ACC112 (cell line): ENCODE measurements at regions not wholly inside any gene's neighbourhood (a gene's known extent, or its start where the extent isn't known, plus 50 kb on each side); places are given as distances from the start of the nearest gene placed in this dataset.

Source experiments
- H2AFZ ChIP-seq: fragments of 200-600 bp; sonication (generic); one replicate; pipeline ENCODE4 v1.6.0; 2017; ENCODE audit warnings: antibody characterized with exemption, low read length; ENCODE audit not compliant: unreplicated experiment
- H3K27ac ChIP-seq: fragments of 200-600 bp; sonication (generic); 2 replicates; pipeline ENCODE4 v1.5.1; 2014; ENCODE audit warnings: low read depth, mild to moderate bottlenecking, antibody characterized with exemption, low read length, moderate library complexity
- H3K27me3 ChIP-seq: fragments of 200-600 bp; sonication (generic); 2 replicates; pipeline ENCODE4 v1.6.1; 2014; ENCODE audit warnings: mild to moderate bottlenecking, antibody characterized with exemption, low read length, moderate library complexity, mixed read lengths; ENCODE audit not compliant: insufficient read depth
- H3K36me3 ChIP-seq: fragments of 200-600 bp; sonication (generic); 2 replicates; pipeline ENCODE4 v1.6.1; 2016; ENCODE audit warnings: mild to moderate bottlenecking, antibody characterized with exemption, low read length, moderate library complexity, mixed read lengths; ENCODE audit not compliant: insufficient read depth
- H3K4me1 ChIP-seq: fragments of 200-600 bp; sonication (generic); one replicate; pipeline ENCODE4 v1.6.1; 2016; ENCODE audit warnings: low read length, mixed read lengths; ENCODE audit not compliant: insufficient read depth, unreplicated experiment, control insufficient read depth
- H3K4me3 ChIP-seq: fragments of 200-600 bp; sonication (generic); 2 replicates; pipeline ENCODE4 v1.5.1; 2014; ENCODE audit warnings: mild to moderate bottlenecking, low read depth, low read length
- H3K79me2 ChIP-seq: fragments of 200-600 bp; sonication (generic); one replicate; pipeline ENCODE4 v1.6.0; 2016; ENCODE audit warnings: low read length; ENCODE audit not compliant: control insufficient read depth, unreplicated experiment, insufficient read depth

DNA sequence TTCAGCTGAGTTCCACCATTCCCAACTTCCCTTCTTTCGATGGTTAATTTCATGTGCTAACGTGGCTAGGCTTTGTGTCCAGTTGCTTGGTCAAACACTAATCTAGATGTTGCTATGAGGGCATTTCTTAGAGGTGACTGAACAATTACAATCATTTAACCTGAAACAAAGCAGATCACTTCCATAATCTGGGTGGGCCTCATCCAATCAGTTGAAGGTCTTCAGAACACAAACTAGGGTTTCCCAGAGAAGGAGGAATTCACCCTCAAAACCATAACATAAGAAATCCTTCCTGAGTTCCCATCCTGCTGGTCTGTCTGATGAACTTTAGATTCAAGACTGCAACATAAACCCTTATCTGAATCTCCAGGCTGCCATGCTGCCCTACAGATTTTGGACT, 2381.7 kb downstream of the MAT2B start:
- H3K27me3 ChIP-seq = no peaks in the 10 kb centered on the region
- no peaks in the 10 kb centered on the region for H3K36me3 ChIP-seq
- no peaks in the 10 kb centered on the region for H3K4me1 ChIP-seq
- H3K4me3 ChIP-seq = no peak overlapping the region
- no peak overlapping the region for H2AFZ ChIP-seq
- no peaks in the 10 kb centered on the region for H3K79me2 ChIP-seq
- no peak overlapping the region for H3K27ac ChIP-seq

DNA sequence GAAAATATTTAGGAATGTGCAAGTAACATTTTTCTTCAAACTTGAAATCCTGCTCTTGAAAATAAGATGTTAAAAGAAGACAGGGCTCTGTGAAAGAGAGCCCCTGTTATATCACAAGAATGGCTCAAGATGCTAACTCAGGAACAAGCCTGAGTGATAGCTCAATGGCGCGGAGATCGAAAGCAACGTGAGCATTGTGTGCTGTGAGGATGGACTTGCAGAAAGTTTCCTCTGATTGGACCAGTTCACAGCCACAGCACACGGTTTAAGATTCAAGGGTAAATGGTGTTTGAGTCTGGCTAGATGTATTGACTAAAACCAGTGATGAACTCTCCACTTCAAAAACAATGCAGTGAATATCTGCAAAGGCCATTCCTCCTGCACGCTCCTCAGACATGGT, 2387.0 kb downstream of the MAT2B start:
- Histone ChIP-seq H2AFZ (no peak overlapping the region), H3K4me1 (no peaks in the 10 kb centered on the region), H3K4me3 (peak overlapping the region; percentile 54; the same call in 1 of the 2 replicates), H3K27me3 (no peaks in the 10 kb centered on the region), H3K36me3 (no peaks in the 10 kb centered on the region), H3K79me2 (no peaks in the 10 kb centered on the region), H3K27ac (no peak overlapping the region)

DNA sequence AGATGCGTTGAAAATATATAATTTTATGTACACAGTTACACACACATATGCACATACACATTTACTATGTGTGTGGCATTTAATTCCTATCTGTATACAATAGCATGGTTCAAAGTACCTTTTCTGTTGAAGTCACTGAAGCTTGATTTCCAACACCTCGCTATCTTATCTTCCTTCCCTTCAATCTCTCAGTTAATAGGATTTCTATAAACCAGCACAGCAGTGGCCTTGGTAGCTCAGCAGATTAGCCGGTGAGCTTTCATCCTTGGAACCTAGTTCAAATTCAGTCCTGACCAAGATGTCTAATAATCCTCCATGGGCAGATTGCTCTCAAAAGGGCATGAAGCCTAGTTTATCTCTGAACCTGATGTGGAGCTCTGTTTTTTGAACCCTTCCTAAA, 2389.5 kb downstream of the MAT2B start:
- H3K4me1 ChIP-seq = no peaks in the 10 kb centered on the region
- no peaks in the 10 kb centered on the region for H3K36me3 ChIP-seq
- H3K4me3 ChIP-seq = no peak overlapping the region

DNA sequence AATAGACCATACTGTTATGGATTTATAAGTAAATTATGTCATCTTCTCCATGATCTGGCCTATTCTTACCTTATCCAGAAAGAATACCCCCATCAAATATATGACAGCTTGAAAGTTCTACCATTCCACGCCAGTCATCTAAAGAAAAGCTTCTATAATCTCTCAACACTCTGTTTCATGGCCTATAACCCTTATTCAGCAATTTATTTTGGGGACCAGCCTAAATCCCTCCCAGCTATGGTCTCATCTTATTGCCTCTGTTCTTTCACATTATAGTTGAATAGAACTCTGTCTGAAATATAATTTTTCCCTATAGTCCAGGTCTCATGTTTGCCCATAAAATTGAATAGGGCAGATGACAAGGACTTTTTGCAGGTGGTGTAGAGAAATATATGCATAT, 2387.6 kb upstream of the WWC1 start:
- Histone ChIP-seq H2AFZ (no peak overlapping the region), H3K4me3 (no peak overlapping the region), H3K4me1 (no peaks in the 10 kb centered on the region), H3K27ac (no peak overlapping the region), H3K36me3 (no peaks in the 10 kb centered on the region), H3K79me2 (no peaks in the 10 kb centered on the region), H3K27me3 (no peaks in the 10 kb centered on the region)

More for the DNA sequence above, 2389.5 kb downstream of the MAT2B start:
- Histone ChIP-seq H3K79me2 (no peaks in the 10 kb centered on the region), H3K27ac (no peak overlapping the region), H2AFZ (no peak overlapping the region), H3K27me3 (no peaks in the 10 kb centered on the region)

DNA sequence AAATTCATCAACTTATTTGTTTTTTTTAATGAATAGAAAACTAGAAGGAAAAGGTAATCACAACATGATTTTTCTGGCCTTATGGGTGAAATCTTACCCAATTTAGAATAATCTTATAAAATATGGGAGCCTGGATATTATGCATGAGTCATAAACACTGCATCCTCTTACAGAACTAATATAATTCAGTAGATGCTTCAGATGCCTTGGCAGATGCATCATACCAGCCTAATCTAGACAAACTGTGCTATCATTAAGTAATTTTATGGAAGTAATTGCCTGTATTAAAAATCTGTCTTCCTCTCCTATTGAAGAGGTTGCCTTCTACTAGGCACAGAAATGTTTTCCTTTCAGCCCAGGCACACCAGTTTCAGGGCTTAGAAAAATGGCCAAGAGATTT, 2384.6 kb upstream of the WWC1 start:
- Histone ChIP-seq H3K27me3 (no peaks in the 10 kb centered on the region), H2AFZ (no peak overlapping the region), H3K4me3 (no peak overlapping the region), H3K79me2 (no peaks in the 10 kb centered on the region), H3K36me3 (no peaks in the 10 kb centered on the region), H3K4me1 (no peaks in the 10 kb centered on the region), H3K27ac (no peak overlapping the region)

DNA sequence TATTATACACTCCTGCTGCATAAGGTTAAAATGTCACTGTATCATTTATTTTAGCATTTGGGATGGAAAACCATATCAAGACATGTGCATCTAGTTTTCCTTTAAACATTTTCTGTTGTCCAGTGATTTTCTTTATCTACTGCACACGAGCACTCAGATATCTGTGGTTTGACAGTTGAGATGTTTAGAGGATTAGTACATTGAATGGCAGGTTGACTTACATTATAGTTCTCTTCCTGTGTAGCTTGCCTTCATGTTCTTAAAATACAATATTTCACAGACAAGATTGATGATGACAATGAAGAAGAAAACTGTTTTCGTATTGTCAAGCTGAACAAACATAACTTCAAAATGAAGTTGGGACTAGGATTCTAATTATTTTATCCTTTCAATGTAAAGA, 2378.4 kb upstream of the WWC1 start:
- H3K79me2 ChIP-seq = no peaks in the 10 kb centered on the region
- no peaks in the 10 kb centered on the region for H3K4me1 ChIP-seq
- no peak overlapping the region for H3K4me3 ChIP-seq
- no peaks in the 10 kb centered on the region for H3K27me3 ChIP-seq
- no peak overlapping the region for H2AFZ ChIP-seq
- H3K27ac ChIP-seq = no peak overlapping the region
- H3K36me3 ChIP-seq = no peaks in the 10 kb centered on the region

DNA sequence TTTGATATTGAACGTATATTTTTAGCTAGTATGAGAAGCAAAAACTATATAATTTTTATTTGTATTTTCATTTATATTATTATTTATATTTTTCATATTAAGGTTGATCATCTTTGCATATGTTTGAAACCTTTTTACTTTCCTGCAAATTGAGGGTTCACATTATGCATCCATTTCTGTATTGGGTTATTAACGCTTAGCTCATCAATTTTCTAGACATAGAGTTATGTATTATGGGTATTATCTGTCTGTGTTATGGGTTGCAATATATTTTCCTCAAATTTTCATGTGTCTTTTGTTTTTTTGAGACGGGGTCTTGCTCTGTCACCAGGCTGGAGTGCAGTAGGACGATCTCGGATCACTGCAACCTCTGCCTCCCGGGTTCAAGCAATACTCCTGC, 2377.0 kb upstream of the WWC1 start:
- H3K27ac ChIP-seq = no peak overlapping the region
- no peak overlapping the region for H2AFZ ChIP-seq
- H3K27me3 ChIP-seq = no peaks in the 10 kb centered on the region
- no peaks in the 10 kb centered on the region for H3K4me1 ChIP-seq
- H3K79me2 ChIP-seq = no peaks in the 10 kb centered on the region
- H3K4me3 ChIP-seq = no peak overlapping the region
- H3K36me3 ChIP-seq = no peaks in the 10 kb centered on the region

DNA sequence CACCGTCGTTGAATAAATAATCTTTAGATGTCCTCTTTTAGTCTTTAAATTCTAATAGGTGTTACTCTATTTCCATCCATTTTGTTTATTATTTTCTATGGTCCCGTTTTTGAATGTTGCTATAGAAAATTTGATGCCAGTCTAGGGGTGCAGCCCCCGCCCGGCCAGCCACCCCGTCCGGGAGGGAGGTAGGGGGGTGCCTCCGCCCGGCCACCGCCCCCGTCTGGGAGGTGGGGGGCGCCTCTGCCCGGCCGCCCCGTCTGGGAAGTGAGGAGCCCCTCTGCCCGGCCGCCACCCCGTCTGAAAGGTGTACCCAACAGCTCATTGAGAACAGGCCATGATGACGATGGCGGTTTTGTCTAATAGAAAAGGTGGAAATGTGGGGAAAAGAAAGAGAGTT, 2372.2 kb upstream of the WWC1 start:
- Histone ChIP-seq H3K4me3 (no peak overlapping the region), H3K4me1 (no peaks in the 10 kb centered on the region), H3K27ac (no peak overlapping the region), H3K79me2 (no peaks in the 10 kb centered on the region), H3K27me3 (no peaks in the 10 kb centered on the region), H2AFZ (no peak overlapping the region), H3K36me3 (no peaks in the 10 kb centered on the region)

DNA sequence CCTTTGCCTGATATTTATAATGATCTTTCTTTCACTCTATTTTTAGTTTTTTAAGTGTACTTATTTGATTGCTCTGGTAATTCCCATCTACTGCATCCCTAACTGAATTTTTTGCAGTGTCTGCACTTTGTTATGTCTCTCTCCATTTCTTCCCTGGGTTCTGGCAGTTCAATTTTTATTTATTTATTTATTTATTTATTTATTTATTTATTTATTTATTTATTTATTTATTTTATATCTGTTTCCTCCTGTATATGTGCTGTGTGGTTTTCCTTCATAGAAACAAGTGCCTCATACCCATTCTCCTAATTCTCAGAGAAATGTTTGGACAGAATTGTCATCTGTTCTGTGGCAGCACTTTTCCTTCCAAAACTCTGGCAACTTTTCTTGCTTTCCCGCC, 2370.8 kb upstream of the WWC1 start:
- no peak overlapping the region for H3K27ac ChIP-seq
- no peaks in the 10 kb centered on the region for H3K4me1 ChIP-seq
- no peaks in the 10 kb centered on the region for H3K36me3 ChIP-seq
- H3K27me3 ChIP-seq = no peaks in the 10 kb centered on the region
- H2AFZ ChIP-seq = no peak overlapping the region
- no peaks in the 10 kb centered on the region for H3K79me2 ChIP-seq
- H3K4me3 ChIP-seq = no peak overlapping the region

DNA sequence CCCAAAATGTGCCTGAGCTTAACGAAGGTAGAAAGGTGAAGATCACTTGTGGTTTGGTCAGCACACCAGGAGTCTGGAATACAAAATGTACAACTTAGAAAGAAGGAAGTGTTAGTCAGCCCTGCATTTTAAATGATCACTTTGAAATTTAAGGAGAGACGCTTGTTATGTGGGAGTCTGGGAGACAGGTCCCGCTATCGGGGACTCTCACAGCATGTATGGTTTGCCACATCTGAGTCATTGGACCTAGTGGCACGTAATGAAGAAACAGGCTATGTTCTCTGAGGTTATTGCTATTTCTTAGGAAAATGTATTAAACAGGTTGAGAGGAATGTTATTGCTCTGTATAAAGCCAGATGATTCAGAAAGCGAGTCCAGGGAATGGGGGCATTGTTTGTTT, 2362.5 kb upstream of the WWC1 start:
- H3K4me3 ChIP-seq = no peak overlapping the region
- H3K27ac ChIP-seq = no peak overlapping the region
- no peak overlapping the region for H2AFZ ChIP-seq
- H3K27me3 ChIP-seq = no peaks in the 10 kb centered on the region
- H3K36me3 ChIP-seq = no peaks in the 10 kb centered on the region
- no peaks in the 10 kb centered on the region for H3K4me1 ChIP-seq
- no peaks in the 10 kb centered on the region for H3K79me2 ChIP-seq

DNA sequence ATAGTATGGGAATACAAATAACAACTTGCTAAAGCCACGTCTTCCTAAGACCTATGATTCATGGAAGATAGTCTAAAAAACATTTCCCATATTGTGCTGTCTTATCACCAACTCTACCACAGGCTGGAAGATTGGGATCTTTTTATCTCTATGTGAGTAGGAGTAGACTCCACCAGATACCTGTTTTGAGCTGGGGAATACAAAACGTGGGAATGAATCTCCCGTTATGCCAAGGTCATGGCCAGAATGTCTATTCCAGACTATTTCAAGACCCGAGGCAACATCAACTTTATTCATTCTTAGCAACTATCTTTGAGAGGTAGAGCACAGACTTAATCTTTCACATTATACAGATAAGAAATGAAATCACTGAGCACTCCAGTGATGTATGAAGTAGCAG, 2350.9 kb upstream of the WWC1 start:
- Histone ChIP-seq H3K79me2 (no peaks in the 10 kb centered on the region), H3K4me3 (no peak overlapping the region), H3K36me3 (no peaks in the 10 kb centered on the region), H3K4me1 (no peaks in the 10 kb centered on the region), H3K27ac (no peak overlapping the region), H2AFZ (no peak overlapping the region), H3K27me3 (no peaks in the 10 kb centered on the region)

DNA sequence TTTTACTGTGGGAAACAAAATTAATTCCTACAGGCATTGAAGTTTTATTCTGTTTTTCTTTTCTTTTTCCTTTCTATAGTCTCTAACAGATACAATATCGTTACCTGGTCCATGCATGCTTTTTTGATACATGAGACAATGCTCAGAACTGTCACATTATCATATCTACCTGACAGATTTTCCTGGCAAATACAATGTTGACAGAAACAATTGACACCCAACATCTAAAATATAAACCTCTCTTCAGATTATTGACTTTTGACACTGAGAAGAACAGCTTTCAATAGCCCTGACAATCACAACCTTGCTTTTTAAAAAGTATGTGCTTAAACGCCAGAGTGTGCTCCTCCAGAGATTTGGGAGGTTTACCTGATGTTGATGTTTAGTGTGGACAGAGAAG, 2334.6 kb upstream of the WWC1 start:
- H3K79me2 ChIP-seq = no peaks in the 10 kb centered on the region
- H3K4me1 ChIP-seq = no peaks in the 10 kb centered on the region
- H3K27ac ChIP-seq = no peak overlapping the region
- H2AFZ ChIP-seq = no peak overlapping the region
- no peak overlapping the region for H3K4me3 ChIP-seq
- H3K27me3 ChIP-seq = no peaks in the 10 kb centered on the region
- H3K36me3 ChIP-seq = no peaks in the 10 kb centered on the region
